Ishikawa (cell line): ENCODE measurements at regions not wholly inside any gene's neighbourhood (a gene's known extent, or its start where the extent isn't known, plus 50 kb on each side); places are given as distances from the start of the nearest gene placed in this dataset.

Experiments
- CEBPB ChIP-seq: IDR thresholded peaks from 2 replicates; pipeline ENCODE4 v1.6.1; 2012
- CREB1 ChIP-seq: IDR thresholded peaks from 2 replicates; pipeline ENCODE4 v1.6.1; 2012; ENCODE audit warnings: low read depth
- EGR1 ChIP-seq: IDR thresholded peaks from 2 replicates; pipeline ENCODE4 v1.6.1; 2012
- EP300 ChIP-seq: IDR thresholded peaks from 2 replicates; pipeline ENCODE4 v1.6.1; 2012; ENCODE audit warnings: borderline replicate concordance
- FOXM1 ChIP-seq: IDR thresholded peaks from 2 replicates; pipeline ENCODE4 v1.6.1; 2012; ENCODE audit warnings: low read depth, borderline replicate concordance
- NFIC ChIP-seq: IDR thresholded peaks from 2 replicates; pipeline ENCODE4 v1.6.1; 2012
- RAD21 ChIP-seq: IDR thresholded peaks from 2 replicates; pipeline ENCODE4 v1.6.1; 2012; ENCODE audit warnings: low read depth
- TAF1 ChIP-seq: IDR thresholded peaks from 2 replicates; pipeline ENCODE4 v1.6.1; 2012; ENCODE audit warnings: low read depth, mild to moderate bottlenecking
- TCF12 ChIP-seq: IDR thresholded peaks from 2 replicates; pipeline ENCODE4 v1.6.1; 2012; ENCODE audit warnings: low read depth
- TEAD4 ChIP-seq: IDR thresholded peaks from 2 replicates; pipeline ENCODE4 v1.6.1; 2012
- USF1 ChIP-seq: IDR thresholded peaks from 2 replicates; pipeline ENCODE4 v1.6.1; 2012
- YY1 ChIP-seq: IDR thresholded peaks from 2 replicates; pipeline ENCODE4 v1.6.1; 2012; ENCODE audit warnings: low read depth
- ZBTB7A ChIP-seq: IDR thresholded peaks from 2 replicates; pipeline ENCODE4 v1.6.1; 2012; ENCODE audit warnings: low read depth
- TF ChIP-seq, protein P1 (sequence below): IDR thresholded peaks from 2 replicates; pipeline ENCODE4 v1.6.1; 2012
- TF ChIP-seq, protein P2 (sequence below): IDR thresholded peaks from 2 replicates; pipeline ENCODE4 v1.6.1; 2012; ENCODE audit warnings: low read depth, mild to moderate bottlenecking

DNA sequence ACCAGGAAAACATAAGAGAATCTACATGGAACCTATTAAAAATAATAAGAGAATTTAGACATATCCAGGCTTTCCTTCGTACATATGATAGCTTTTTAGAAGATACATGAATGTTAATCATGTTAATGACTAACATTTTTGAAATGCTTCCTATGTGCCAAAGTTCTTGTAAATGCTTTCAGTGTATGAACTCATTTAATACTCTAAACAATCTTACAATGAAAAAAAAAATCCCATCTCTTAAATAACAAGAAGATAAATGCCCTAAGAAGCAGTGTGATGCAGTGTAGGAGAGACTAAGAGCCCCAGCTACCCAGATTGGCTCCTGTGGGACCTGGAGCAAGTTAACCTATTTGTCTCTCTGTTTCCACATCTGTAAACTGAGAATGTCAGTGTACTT is 220.4 kb upstream of the MYOCD start:
- TF ChIP-seq ZBTB7A (no peak), EP300 (no peak), CEBPB (no peak), EGR1 (no peak), USF1 (no peak), TCF12 (no peak), NFIC (no peak), TEAD4 (no peak), YY1 (no peak), FOXM1 (no peak), RAD21 (no peak), TAF1 (no peak), CREB1 (no peak)
- TF ChIP-seq, protein P1, sequence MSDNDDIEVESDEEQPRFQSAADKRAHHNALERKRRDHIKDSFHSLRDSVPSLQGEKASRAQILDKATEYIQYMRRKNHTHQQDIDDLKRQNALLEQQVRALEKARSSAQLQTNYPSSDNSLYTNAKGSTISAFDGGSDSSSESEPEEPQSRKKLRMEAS, result no peak
- TF ChIP-seq, protein P2, sequence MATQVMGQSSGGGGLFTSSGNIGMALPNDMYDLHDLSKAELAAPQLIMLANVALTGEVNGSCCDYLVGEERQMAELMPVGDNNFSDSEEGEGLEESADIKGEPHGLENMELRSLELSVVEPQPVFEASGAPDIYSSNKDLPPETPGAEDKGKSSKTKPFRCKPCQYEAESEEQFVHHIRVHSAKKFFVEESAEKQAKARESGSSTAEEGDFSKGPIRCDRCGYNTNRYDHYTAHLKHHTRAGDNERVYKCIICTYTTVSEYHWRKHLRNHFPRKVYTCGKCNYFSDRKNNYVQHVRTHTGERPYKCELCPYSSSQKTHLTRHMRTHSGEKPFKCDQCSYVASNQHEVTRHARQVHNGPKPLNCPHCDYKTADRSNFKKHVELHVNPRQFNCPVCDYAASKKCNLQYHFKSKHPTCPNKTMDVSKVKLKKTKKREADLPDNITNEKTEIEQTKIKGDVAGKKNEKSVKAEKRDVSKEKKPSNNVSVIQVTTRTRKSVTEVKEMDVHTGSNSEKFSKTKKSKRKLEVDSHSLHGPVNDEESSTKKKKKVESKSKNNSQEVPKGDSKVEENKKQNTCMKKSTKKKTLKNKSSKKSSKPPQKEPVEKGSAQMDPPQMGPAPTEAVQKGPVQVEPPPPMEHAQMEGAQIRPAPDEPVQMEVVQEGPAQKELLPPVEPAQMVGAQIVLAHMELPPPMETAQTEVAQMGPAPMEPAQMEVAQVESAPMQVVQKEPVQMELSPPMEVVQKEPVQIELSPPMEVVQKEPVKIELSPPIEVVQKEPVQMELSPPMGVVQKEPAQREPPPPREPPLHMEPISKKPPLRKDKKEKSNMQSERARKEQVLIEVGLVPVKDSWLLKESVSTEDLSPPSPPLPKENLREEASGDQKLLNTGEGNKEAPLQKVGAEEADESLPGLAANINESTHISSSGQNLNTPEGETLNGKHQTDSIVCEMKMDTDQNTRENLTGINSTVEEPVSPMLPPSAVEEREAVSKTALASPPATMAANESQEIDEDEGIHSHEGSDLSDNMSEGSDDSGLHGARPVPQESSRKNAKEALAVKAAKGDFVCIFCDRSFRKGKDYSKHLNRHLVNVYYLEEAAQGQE, result no peak

DNA sequence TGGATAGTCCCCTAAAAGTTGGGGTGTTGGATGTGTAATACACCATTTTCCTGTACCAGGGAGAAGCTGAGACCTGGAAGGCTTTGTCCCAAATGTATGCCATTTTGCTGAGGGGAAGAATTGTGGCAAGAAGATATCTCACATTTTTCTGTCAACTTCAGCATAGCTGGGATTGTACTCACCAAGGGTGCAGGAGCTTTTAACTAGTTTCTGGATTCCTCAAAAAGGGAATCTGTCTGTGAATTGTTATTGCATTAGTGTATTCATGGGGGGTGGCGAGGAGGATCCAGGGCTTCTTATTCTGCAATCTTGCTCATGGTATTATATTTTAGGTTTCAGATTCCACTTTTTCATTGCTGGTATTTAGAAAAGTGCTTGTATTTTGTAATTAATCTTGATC is 208.2 kb upstream of the MYOCD start:
- TF ChIP-seq CREB1 (no peak), EGR1 (no peak), NFIC (no peak)

GRCh38 chr17:12459736-12460135 is 206.0 kb upstream of the MYOCD start:
- TF ChIP-seq RAD21 (no peak), EP300 (no peak), FOXM1 (no peak), ZBTB7A (no peak), CEBPB (no peak), TEAD4 (no peak), EGR1 (no peak)

DNA sequence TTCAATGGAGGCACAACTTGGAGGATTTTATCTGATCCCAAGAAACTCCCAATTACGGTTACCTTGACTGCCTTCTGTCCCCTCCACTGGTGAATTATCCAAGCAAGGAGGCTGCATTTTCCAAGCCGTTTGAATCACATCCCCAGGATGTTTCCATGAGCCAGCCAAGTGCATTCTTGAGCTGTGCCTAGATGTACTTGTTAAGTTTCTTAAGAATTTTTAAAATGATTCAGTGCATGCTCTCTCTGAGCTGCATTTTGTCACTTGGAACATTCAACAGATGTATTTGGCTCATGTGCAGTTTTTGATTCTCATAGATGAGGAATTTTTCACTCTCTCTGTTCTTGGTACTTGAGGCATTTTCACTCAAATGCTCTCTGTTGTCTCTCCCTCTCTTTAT is 202.6 kb upstream of the MYOCD start:
- TF ChIP-seq RAD21 (no peak), FOXM1 (no peak), TEAD4 (no peak), NFIC (no peak), YY1 (no peak)
- TF ChIP-seq, protein P1, result no peak

DNA sequence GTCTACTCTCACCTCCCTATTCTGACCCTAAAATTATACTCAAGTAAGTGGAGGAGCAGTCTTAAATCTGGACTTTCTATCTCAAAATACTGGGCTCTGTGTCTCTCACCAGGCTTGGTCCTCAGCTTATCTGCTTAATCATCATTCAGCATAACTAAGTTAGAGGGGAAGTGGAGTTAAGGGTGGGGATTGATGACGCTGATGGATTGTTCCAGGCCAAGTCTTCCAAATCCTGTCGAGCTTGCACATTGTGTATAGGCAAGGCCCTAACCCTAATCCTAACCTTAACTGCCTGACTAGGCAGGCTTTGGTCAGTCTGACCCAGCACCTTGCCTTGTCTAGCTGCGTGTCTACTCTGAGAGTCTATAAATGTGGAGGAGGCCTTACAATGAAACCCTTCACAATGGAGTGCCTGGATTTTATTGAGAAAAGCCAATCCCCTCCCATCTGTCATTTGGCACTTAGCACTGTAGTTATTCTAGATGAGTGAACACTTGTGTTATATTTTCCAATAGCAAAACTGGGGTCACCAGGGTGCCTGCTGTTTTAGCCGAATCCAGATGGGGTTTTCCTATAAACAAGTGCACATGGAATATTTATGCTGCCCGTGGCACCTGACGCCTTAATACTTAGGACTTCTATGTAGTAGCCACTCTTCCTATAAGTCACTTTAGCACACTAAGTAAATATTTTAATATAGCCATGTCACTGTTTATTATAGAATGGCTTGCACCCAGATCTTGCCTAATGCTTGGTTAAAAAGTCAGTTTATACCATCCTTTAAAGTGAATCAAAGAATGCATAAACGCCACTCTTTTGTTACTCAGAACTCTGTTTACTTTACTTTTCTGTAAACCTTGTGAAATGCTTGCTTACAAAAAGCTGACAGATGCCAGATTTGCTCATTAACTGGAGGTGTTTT is 193.2 kb upstream of the MYOCD start:
- no peak for TF ChIP-seq TCF12

- no peak for TF ChIP-seq TAF1
- no peak for TF ChIP-seq NFIC
- no peak for TF ChIP-seq CEBPB
- TF ChIP-seq TEAD4, result no peak
- no peak for TF ChIP-seq YY1
- no peak for TF ChIP-seq CREB1
Measured at GRCh38 chr17:12478311-12478710, 187.4 kb upstream of the MYOCD start.

DNA sequence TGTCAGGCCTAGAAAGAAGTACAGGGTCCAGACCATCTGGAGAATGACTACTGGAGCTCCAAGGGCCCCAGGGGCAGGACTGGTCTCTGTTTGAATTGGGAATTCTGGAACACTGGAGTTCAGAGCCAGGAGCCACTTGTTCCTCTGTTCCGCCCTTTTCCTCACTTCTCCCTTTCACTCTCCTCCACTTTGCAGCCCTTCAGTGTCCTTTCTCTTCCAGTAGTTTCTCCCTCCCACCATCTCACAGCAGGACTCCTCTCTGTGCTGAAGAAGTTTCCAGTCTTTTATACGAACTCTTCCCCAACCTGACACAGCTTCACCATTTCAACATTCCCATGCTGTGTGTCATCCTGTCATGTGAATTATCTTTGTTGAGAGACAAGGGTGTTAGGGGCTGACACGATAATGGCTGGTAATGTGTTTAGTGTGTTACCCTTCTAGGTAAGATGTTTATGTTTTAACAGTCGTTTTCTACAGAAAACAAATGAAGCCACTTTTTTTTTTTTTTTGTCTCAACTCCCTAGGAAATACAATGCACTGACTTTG is 180.3 kb upstream of the MYOCD start:
- TF ChIP-seq EP300 (no peak), CREB1 (no peak), TAF1 (no peak), FOXM1 (no peak), TCF12 (no peak), NFIC (no peak), EGR1 (no peak)
- TF ChIP-seq, protein P2, result no peak
- TF ChIP-seq, protein P1, result no peak
